Breast epithelium (tissue), 3 donors: ENCODE measurements at regions not wholly inside any gene's neighbourhood (a gene's known extent, or its start where the extent isn't known, plus 50 kb on each side); places are given as distances from the start of the nearest gene placed in this dataset.

Source experiments
- CTCF ChIP-seq, 3 donors: fragments of 450-650 bp; IDR thresholded peaks; one replicate each; pipeline ENCODE4 v1.5.1; 2016 to 2017; ENCODE audit warnings: antibody characterized with exemption in 3 of 3, mild to moderate bottlenecking in 3 of 3, moderate library complexity in 3 of 3
- POLR2A ChIP-seq: fragments of 450-650 bp; IDR thresholded peaks from one replicate; pipeline ENCODE4 v1.6.1; 2016; ENCODE audit warnings: antibody characterized with exemption, mild to moderate bottlenecking, moderate library complexity

- no peak for TF ChIP-seq POLR2A
- no peak for TF ChIP-seq CTCF (IDR thresholded peaks at IDR 0.05)
These were observed 109.1 kb downstream of the RASSF10 start for GRCh38 chr11:13118194-13118593.
